ENCODE measurements at regions not wholly inside any gene's neighbourhood (a gene's known extent, or its start where the extent isn't known, plus 50 kb on each side); places are given as distances from the start of the nearest gene placed in this dataset.

DNA sequence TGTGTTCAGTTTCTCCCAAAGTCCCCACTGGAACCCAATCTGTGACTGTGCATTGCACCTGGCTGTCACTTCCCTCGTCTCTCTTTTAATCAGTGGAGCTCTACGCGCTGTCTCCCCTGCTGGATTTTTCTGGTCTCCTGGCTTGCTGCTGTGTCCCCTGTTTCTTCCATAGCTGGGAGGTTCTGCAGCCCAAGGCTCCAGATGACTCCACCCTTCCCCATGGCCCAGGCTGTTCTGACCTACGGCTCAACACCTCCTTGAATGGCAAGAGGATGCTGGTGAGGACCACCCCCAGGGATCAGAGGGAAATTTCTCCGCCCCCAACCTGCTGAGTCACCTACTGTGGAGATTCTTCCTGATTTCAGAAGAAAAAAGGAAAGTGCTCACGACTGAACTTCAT is 961.4 kb upstream of the ZNF722 start:
- Histone ChIP-seq H3K27me3 (ENCODE audit: low read length) (no peaks in the 10 kb centered on the region), H3K4me2 (ENCODE audit: low read depth, low read length, poor library complexity, severe bottlenecking) (no peak overlapping the region), H2AFZ (ENCODE audit: low read depth, low read length, severe bottlenecking) (no peak overlapping the region), H3K79me2 (ENCODE audit: insufficient read depth, low read length) (no peaks in the 10 kb centered on the region), H3K36me3 (ENCODE audit: low read length) (no peaks in the 10 kb centered on the region), H3K9me2 (replicated peaks; ENCODE audit: insufficient read depth, low read length) (no peaks in the 10 kb centered on the region), H3K9ac (ENCODE audit: low read length) (no peak overlapping the region), H3K27ac (ENCODE audit: low read depth, low read length) (no peak overlapping the region), H4K20me1 (ENCODE audit: low read depth, low read length) (no peaks in the 10 kb centered on the region), H3K4me3 (ENCODE audit: insufficient read depth, low read length, poor library complexity, severe bottlenecking) (no peak overlapping the region), H3F3A (ENCODE audit: insufficient read depth) (no peaks in the 10 kb centered on the region), H3K9me3 (ENCODE audit: insufficient read depth, low read length) (peaks cover 12% of the 10 kb centered on the region; the same call in 1 of the 2 replicates)
- TF ChIP-seq, protein P1, sequence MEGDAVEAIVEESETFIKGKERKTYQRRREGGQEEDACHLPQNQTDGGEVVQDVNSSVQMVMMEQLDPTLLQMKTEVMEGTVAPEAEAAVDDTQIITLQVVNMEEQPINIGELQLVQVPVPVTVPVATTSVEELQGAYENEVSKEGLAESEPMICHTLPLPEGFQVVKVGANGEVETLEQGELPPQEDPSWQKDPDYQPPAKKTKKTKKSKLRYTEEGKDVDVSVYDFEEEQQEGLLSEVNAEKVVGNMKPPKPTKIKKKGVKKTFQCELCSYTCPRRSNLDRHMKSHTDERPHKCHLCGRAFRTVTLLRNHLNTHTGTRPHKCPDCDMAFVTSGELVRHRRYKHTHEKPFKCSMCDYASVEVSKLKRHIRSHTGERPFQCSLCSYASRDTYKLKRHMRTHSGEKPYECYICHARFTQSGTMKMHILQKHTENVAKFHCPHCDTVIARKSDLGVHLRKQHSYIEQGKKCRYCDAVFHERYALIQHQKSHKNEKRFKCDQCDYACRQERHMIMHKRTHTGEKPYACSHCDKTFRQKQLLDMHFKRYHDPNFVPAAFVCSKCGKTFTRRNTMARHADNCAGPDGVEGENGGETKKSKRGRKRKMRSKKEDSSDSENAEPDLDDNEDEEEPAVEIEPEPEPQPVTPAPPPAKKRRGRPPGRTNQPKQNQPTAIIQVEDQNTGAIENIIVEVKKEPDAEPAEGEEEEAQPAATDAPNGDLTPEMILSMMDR (IDR thresholded peaks at IDR 0.05; ENCODE audit: insufficient read depth, low read length, poor library complexity, severe bottlenecking), result no peak
- no peak for TF ChIP-seq EZH2phosphoT487 (conservative IDR thresholded peaks at IDR 0.05; ENCODE audit: low read length)

- Histone ChIP-seq H3F3A (ENCODE audit: insufficient read depth) (no peaks in the 10 kb centered on the region), H3K9ac (ENCODE audit: low read length) (no peak overlapping the region), H3K9me3 (ENCODE audit: insufficient read depth, low read length) (peaks cover 12% of the 10 kb centered on the region; the same call in 1 of the 2 replicates), H3K36me3 (ENCODE audit: low read length) (no peaks in the 10 kb centered on the region), H3K79me2 (ENCODE audit: insufficient read depth, low read length) (no peaks in the 10 kb centered on the region), H2AFZ (ENCODE audit: low read depth, low read length, severe bottlenecking) (no peak overlapping the region), H3K4me3 (ENCODE audit: insufficient read depth, low read length, poor library complexity, severe bottlenecking) (no peak overlapping the region), H3K27me3 (ENCODE audit: low read length) (no peaks in the 10 kb centered on the region), H3K27ac (ENCODE audit: low read depth, low read length) (no peak overlapping the region), H3K9me2 (replicated peaks; ENCODE audit: insufficient read depth, low read length) (no peaks in the 10 kb centered on the region), H3K4me2 (ENCODE audit: low read depth, low read length, poor library complexity, severe bottlenecking) (no peak overlapping the region), H4K20me1 (ENCODE audit: low read depth, low read length) (no peaks in the 10 kb centered on the region)
- no peak for TF ChIP-seq EZH2phosphoT487 (conservative IDR thresholded peaks at IDR 0.05; ENCODE audit: low read length)
- TF ChIP-seq, protein P1 (IDR thresholded peaks at IDR 0.05; ENCODE audit: insufficient read depth, low read length, poor library complexity, severe bottlenecking), result no peak
These were observed 959.7 kb upstream of the ZNF722 start for GRCh38 chr7:63038987-63039386.

DNA sequence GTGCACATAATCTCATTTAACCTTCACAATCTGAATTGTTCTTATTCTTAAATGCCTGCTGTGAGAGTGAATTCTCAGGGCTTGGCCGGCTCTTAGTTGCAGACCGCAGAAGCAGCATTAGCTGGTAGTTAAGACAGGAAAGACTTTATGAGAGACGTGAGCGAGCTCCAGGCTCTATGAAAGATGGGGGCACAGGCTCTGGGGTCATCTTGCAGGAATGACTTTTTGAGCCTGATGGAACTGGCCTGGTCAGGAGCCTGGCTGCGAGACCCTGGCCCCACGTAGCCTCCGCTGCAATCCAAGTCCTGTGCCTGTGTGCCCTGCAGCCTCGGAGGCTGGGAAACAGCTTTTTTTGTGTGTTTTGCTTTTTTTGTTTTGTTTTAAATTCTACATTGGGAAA is 958.8 kb upstream of the ZNF722 start:
- TF ChIP-seq, protein P1 (IDR thresholded peaks at IDR 0.05; ENCODE audit: insufficient read depth, low read length, poor library complexity, severe bottlenecking), result no peak
- TF ChIP-seq EZH2phosphoT487 (conservative IDR thresholded peaks at IDR 0.05; ENCODE audit: low read length), result no peak
- Histone ChIP-seq H3K27ac (ENCODE audit: low read depth, low read length) (no peak overlapping the region), H3K27me3 (ENCODE audit: low read length) (no peaks in the 10 kb centered on the region), H3K9me3 (ENCODE audit: insufficient read depth, low read length) (peaks cover 12% of the 10 kb centered on the region; the same call in 1 of the 2 replicates), H2AFZ (ENCODE audit: low read depth, low read length, severe bottlenecking) (no peak overlapping the region), H3K9me2 (replicated peaks; ENCODE audit: insufficient read depth, low read length) (no peaks in the 10 kb centered on the region), H3K4me2 (ENCODE audit: low read depth, low read length, poor library complexity, severe bottlenecking) (no peak overlapping the region), H4K20me1 (ENCODE audit: low read depth, low read length) (no peaks in the 10 kb centered on the region), H3F3A (ENCODE audit: insufficient read depth) (no peaks in the 10 kb centered on the region), H3K4me3 (ENCODE audit: insufficient read depth, low read length, poor library complexity, severe bottlenecking) (no peak overlapping the region), H3K36me3 (ENCODE audit: low read length) (no peaks in the 10 kb centered on the region), H3K9ac (ENCODE audit: low read length) (no peak overlapping the region), H3K79me2 (ENCODE audit: insufficient read depth, low read length) (no peaks in the 10 kb centered on the region)
